Nucleus accumbens (tissue), 56 donors: ENCODE measurements at regions not wholly inside any gene's neighbourhood (a gene's known extent, or its start where the extent isn't known, plus 50 kb on each side); places are given as distances from the start of the nearest gene placed in this dataset.
A peak's percentile ranks its signal among the peaks of the same experiment; 100 is the strongest.

Source experiments
- DNase-seq, 56 donors: peaks; one replicate each; lab custom pipeline; 2025; lab: John Stamatoyannopoulos, UW

DNA sequence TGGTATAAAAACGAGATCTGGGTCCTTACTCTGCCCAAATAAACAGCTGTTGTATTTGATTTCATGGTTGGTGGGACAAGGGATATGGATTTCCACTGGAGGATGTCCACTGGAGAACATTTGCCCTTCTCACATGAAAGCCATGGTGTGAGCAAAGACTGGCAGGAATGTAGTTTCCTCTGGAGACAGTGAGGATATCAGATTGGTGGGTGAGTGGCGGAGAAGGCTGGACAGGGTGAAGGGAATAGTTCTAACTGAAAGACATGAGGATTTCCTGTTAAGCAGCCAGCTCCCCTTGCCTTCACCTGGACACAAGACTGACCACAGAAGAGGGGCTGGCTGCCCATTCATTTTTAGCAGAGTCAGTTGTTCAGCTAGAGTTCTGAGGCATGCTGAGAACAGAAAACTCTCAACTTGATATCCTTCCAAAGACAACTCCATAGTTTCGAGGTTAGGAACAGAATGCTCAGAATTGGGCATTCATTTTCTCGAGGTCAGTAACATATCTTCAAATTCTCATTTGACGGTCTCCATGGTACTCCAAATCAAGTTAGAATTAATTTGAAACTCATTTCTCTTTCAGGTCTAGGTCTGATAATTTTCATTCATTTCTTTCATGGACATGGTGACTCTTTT, 365.7 kb downstream of the LRIG3 start:
- no peak for DNase-seq

DNA sequence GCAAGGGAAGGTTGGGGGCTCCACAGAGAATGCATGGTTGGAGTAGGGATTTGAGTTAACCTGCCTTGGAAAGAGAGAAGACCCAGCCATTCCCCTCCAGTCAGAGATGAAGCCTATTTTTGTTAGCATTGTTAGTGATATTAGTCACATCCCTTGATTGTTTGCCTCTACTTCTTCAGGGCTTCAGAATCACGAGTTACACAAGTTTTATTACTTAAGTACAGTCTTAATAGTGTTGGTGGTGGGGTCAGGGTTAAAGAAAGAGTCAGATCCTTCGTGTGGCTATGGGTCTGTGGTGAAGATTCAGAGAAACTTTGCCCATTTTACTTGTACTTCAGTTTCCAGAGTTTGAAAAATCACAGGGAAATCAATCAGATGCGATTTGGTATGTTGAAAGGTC, 363.1 kb downstream of the LRIG3 start:
- no peak for DNase-seq

- DNase-seq: no peak
Measured at GRCh38 chr12:58557661-58558060, 362.6 kb downstream of the LRIG3 start.

- DNase-seq: no peak
Measured at GRCh38 chr12:58563621-58564020, 356.7 kb downstream of the LRIG3 start.

- no peak for DNase-seq
Measured at GRCh38 chr12:58564721-58565120, 355.6 kb downstream of the LRIG3 start.

DNA sequence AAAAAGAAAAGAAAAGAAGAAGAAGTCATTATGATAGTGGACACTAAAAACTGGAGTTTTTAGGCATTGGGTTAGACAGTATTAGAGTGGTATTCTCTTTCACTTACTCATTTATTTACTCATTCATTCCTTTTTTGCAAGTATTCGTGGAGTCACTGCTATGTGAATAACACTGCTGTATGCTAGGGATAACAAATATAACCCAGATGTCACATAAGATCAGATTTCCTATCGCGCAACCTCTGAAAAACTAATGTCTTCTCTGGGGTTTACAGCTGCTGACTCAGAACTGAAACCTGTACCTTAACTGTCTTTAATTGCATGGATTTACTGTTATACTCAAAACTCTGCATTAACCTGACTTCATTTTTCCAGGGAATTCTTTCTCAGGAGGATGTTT, 353.7 kb downstream of the LRIG3 start:
- no peak for DNase-seq

GRCh38 chr12:58567189-58567588, 353.1 kb downstream of the LRIG3 start:
- DNase-seq: no peak

DNA sequence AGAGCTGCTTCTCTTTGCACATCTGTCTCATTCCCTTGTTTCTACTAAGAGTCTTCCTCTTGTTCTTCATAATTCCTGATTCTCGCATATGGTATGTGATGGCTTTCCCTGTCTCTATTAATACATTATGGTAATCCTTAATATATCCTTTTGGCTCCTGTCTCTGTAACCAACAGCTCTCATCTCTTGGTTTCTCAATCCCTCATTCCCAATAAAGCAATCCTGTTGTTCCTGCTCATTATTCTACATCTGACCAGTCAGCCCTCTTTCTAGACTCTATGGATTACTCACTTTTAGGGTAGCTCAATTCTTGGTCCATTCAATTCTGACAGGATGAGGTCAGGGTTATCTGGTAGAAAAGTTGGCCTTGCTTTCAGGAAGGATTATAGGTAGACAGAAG, 349.9 kb downstream of the LRIG3 start:
- no peak for DNase-seq

GRCh38 chr12:58575256-58575655, 345.0 kb downstream of the LRIG3 start:
- no peak for DNase-seq

DNA sequence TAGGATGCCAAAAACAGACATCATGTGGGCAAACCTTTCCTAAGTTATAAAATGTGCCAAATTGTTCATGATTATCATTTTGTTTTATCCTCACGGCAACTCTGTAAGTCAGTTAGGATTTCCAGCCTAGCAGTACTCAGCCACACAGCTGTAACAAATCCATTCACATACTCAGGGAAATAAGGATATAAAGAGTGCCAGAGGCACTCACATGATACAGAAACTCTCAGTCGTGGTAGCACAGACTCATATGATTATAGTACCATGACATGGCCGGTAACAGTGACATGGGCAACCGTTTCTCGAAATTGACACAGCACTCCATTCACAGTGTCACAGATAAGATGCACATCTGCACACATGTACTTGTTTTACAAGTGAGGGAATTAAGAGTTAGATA, 344.2 kb downstream of the LRIG3 start:
- DNase-seq: no peak

GRCh38 chr12:58576916-58577315, 343.4 kb downstream of the LRIG3 start:
- DNase-seq: no peak

DNA sequence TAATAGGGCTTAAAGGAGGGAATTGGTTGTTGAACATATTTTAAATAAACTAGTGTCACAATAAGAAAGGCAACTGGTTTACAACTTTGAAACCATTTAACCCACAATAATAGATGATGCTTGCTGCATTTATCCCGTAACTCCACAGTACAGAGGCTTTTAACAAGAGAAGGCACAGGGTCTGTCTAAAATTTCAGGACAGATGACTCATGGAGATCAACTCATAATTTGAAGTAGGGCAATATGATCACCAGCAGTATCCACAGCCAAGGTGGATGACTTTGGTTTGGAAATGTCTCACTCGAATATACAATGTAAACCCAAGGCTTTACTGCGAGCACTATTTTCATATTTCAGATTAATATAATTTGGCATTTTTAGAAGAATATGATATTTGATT, 340.2 kb downstream of the LRIG3 start:
- no peak for DNase-seq

DNA sequence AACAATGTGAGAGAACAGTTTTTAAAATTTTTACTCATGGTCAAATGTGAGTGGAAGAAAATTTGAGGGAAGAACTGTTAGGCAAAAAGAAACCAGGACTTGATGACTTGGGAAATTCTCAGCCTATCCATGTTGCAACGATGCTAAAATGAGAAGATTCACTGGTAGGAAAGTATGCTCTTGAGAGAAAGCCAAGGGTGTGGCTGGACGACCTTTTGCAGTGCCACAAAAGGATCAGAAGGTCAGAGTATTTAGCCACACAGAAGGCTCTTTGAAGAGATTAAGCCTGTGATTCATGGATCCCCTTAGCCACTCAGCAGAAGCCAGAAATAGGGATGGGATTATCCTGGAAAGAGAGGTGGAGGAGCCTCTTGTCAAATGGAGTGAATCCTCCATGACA, 336.8 kb downstream of the LRIG3 start:
- DNase-seq: no peak

DNA sequence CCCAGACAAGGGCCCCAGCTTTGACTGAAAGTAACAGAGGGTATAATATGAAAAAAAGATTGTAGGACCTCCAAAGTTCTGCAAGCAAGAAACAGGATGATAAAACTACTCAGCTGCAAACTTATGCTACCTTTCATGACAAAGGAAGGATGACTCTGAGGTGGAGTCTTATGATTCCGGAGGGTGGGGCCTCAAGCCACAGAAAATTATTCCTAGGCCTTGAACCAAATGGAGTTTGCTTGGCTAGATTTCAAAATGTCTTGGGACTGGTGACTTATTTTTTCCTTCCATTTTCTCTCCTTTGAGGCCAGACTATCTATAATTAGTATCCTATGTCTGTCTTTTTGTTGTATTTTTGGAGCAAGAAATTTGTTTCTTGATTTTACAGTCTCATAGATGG, 336.4 kb downstream of the LRIG3 start:
- no peak for DNase-seq

GRCh38 chr12:58584880-58585279, 335.4 kb downstream of the LRIG3 start:
- DNase-seq: no peak

DNA sequence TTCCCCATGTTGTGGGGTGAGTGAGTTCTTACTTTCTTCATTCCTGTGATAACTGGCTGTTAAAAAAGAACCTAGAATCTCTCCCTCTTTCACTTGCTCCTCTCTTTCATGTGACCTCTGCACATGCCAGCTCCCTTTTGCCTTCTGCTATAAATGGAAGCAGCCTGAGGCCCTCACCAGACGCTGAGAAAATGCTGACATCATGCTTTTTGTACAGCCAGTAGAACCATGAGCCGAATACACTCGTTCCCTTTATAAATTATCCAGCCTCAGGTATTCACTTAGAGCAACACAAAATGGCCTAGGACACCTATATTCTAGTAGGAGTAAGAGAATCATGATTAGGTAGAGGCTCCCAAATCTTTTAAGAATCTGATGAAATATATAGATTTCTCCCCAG, 333.5 kb downstream of the LRIG3 start:
- no peak for DNase-seq

GRCh38 chr12:58588770-58589169, 331.5 kb downstream of the LRIG3 start:
- no peak for DNase-seq

- DNase-seq: peak in 2 of 56 donors; percentile 0 to 4
Measured at GRCh38 chr12:58592475-58593207, 327.7 kb downstream of the LRIG3 start.

GRCh38 chr12:58593557-58594304, 326.6 kb downstream of the LRIG3 start:
- DNase-seq: no peak

GRCh38 chr12:58596381-58596780, 323.9 kb downstream of the LRIG3 start:
- DNase-seq: no peak

DNA sequence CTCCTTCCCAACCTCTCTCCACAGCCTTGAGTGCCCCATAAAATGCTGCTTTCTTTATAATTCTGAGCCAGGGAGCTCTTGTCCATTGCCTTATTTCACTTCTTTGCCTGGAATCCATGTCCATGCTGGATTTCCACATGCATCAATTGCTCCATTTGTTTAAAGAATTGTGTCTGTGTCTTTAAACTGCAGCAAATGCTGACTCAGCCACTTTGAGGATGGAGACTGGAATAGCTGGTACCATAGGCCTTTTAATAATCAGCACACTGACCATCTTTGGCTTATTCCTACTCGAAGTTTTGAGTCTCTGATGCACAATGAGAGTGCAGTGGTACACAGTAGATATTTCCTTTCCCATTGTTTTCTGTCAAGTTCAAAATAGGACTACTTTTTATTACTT, 318.8 kb downstream of the LRIG3 start:
- DNase-seq: no peak

GRCh38 chr12:58602179-58602578, 318.1 kb downstream of the LRIG3 start:
- DNase-seq: no peak
